Spleen (tissue), 7 donors: ENCODE measurements at regions not wholly inside any gene's neighbourhood (a gene's known extent, or its start where the extent isn't known, plus 50 kb on each side); places are given as distances from the start of the nearest gene placed in this dataset.

Experiments
- POLR2A ChIP-seq, 3 donors: fragments of 450-650 bp; IDR thresholded peaks; one replicate each; pipeline ENCODE4 v1.5.1; 2017; ENCODE audit warnings: antibody characterized with exemption in 3 of 3, mild to moderate bottlenecking in 1 of 3
- TF ChIP-seq, protein P1 (sequence below), 11 experiments: fragments of 200-600 bp in 7 of 11; fragments of 450-650 bp in 4 of 11; sonication (generic) in 4 of 11; IDR thresholded peaks in 8 of 11; conservative IDR thresholded peaks in 3 of 11; 1 replicate in 7 of 11; 2 replicates in 4 of 11; pipeline versions ENCODE4 v1.4.0 to v1.8.0; 2016 to 2021; ENCODE audit warnings: antibody characterized with exemption in 11 of 11, inconsistent platforms in 4 of 11, mild to moderate bottlenecking in 1 of 11
- donor health status: DM: no; HTN: no; CAD: no; lungs with moderate emphysema.
- donor health status: DM: no; HTN: no; CAD: no.
- donor health status: DM: no; HTN: no; CAD: no.

DNA sequence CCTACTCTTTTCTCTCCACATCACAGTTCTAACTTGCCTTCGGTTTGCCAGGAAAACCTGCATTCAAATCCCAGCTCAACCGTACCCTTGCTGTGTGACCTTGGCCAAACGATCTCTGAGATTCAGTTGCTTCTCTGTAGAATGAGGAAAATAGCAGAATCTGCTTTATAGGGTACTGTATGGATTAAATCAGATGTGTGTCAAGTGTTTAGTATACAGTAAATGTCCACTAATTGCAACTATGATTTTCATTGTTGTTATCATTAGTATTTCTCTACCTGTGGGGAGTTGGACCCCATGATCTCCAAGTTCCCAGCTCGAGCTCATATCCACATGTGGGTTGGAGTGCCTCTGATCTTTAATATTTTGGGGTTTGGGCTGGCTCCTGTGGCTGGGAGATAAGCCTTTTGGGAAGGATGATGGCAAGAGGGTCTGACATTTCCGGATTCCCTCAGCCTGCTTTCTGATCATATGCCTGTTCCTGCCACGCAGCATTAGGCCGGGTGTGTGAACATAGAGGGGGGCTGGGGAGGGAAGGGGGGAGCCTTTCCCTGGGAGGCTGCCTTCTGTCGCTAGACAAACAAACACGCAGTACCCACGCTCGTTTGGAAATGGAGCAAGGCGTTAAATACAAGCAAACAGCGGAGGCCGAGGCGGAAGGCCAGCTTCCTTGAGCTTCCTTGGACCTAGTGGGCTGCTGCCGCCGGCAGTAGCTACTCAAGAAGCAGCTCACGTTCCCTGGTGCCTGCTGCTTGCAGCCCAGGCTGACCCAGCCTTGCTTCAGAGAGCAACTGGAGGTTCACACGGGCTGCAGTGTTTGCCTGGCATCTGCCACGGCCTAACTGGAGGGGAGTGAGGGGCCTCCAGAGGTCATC is 213.5 kb upstream of the LHX5 start:
- TF ChIP-seq, protein P1, sequence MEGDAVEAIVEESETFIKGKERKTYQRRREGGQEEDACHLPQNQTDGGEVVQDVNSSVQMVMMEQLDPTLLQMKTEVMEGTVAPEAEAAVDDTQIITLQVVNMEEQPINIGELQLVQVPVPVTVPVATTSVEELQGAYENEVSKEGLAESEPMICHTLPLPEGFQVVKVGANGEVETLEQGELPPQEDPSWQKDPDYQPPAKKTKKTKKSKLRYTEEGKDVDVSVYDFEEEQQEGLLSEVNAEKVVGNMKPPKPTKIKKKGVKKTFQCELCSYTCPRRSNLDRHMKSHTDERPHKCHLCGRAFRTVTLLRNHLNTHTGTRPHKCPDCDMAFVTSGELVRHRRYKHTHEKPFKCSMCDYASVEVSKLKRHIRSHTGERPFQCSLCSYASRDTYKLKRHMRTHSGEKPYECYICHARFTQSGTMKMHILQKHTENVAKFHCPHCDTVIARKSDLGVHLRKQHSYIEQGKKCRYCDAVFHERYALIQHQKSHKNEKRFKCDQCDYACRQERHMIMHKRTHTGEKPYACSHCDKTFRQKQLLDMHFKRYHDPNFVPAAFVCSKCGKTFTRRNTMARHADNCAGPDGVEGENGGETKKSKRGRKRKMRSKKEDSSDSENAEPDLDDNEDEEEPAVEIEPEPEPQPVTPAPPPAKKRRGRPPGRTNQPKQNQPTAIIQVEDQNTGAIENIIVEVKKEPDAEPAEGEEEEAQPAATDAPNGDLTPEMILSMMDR (IDR thresholded peaks at IDR 0.05 in 8 of 11, conservative IDR thresholded peaks at IDR 0.05 in 3 of 11) = no peak
- TF ChIP-seq POLR2A (IDR thresholded peaks at IDR 0.05) = no peak
